Neural cell (in vitro differentiated cells): ENCODE measurements at regions not wholly inside any gene's neighbourhood (a gene's known extent, or its start where the extent isn't known, plus 50 kb on each side); places are given as distances from the start of the nearest gene placed in this dataset.

Experiments
- H2AFZ ChIP-seq: fragments of 200-600, 300-800 bp; sonication (generic), shearing (Covaris generic); 2 replicates; pipeline ENCODE4 v1.6.0; 2014; ENCODE audit warnings: low read depth, mild to moderate bottlenecking, antibody characterized with exemption, low read length, moderate library complexity
- H3F3A ChIP-seq: fragments of 200-600 bp; shearing (Covaris generic); 2 replicates; pipeline ENCODE4 v1.6.1; 2016; ENCODE audit warnings: mild to moderate bottlenecking, moderate library complexity, mixed read lengths, antibody characterized with exemption, low read length; ENCODE audit not compliant: insufficient read depth, poor library complexity, severe bottlenecking
- H3K27ac ChIP-seq: fragments of 200-600, 300-800 bp; sonication (generic), shearing (Covaris generic); 2 replicates; pipeline ENCODE4 v1.5.1; 2014; ENCODE audit warnings: mild to moderate bottlenecking, low read length, moderate library complexity
- H3K27me3 ChIP-seq: fragments of 300-800, 200-600 bp; sonication (generic), shearing (Covaris generic); 2 replicates; pipeline ENCODE4 v1.6.0; 2014; ENCODE audit warnings: mild to moderate bottlenecking, low read depth, low read length, moderate library complexity; ENCODE audit not compliant: insufficient read depth
- H3K36me3 ChIP-seq: fragments of 300-800, 200-600 bp; sonication (generic), shearing (Covaris generic); 2 replicates; pipeline ENCODE4 v1.5.1; 2014; ENCODE audit warnings: mild to moderate bottlenecking, antibody characterized with exemption, low read length, moderate library complexity; ENCODE audit not compliant: insufficient read depth
- H3K4me2 ChIP-seq: fragments of 300-800, 200-600 bp; sonication (generic), shearing (Covaris generic); 2 replicates; pipeline ENCODE4 v1.6.0; 2014; ENCODE audit warnings: mild to moderate bottlenecking, low read length
- H3K4me3 ChIP-seq: fragments of 300-800, 200-600 bp; sonication (generic), shearing (Covaris generic); 2 replicates; pipeline ENCODE4 v1.5.1; 2014; ENCODE audit warnings: mild to moderate bottlenecking, low read length, moderate library complexity
- H3K79me2 ChIP-seq: fragments of 200-600 bp; shearing (Covaris generic); replicated peaks from 2 replicates; pipeline ENCODE4 v1.6.0; 2014; ENCODE audit warnings: mild to moderate bottlenecking, low read length, moderate library complexity; ENCODE audit not compliant: insufficient read depth
- H3K9ac ChIP-seq: fragments of 300-800, 200-600 bp; sonication (generic), shearing (Covaris generic); 2 replicates; pipeline ENCODE4 v1.6.1; 2016; ENCODE audit warnings: mild to moderate bottlenecking, low read length, mixed read lengths
- H3K9me2 ChIP-seq: fragments of 200-600 bp; shearing (Covaris generic); 2 replicates; pipeline ENCODE4 v1.6.1; 2016; ENCODE audit warnings: mild to moderate bottlenecking, low read length, mixed read lengths; ENCODE audit not compliant: insufficient read depth
- H3K9me3 ChIP-seq: fragments of 200-600, 300-800 bp; sonication (generic), shearing (Covaris generic); 2 replicates; pipeline ENCODE4 v1.6.1; 2016; ENCODE audit warnings: mild to moderate bottlenecking, mixed run types, low read length, moderate library complexity, mixed read lengths
- H4K20me1 ChIP-seq: fragments of 200-600 bp; shearing (Covaris generic); 2 replicates; pipeline ENCODE4 v1.6.1; 2016; ENCODE audit warnings: mild to moderate bottlenecking, mixed run types; ENCODE audit not compliant: insufficient read depth
- EP300 ChIP-seq: fragments of 450-650 bp; conservative IDR thresholded peaks from 2 replicates; pipeline ENCODE4 v1.6.1; 2014; ENCODE audit warnings: antibody characterized with exemption, mild to moderate bottlenecking, moderate library complexity; ENCODE audit not compliant: poor library complexity, severe bottlenecking
- EZH2 ChIP-seq: fragments of 200-600, 300-800 bp; shearing (Covaris generic), sonication (generic); IDR thresholded peaks from 2 replicates; pipeline ENCODE4 v1.6.1; 2014; ENCODE audit warnings: antibody characterized with exemption, low read length, borderline replicate concordance, mild to moderate bottlenecking; ENCODE audit not compliant: insufficient read depth, poor library complexity, severe bottlenecking
- MXI1 ChIP-seq: fragments of 450-650 bp; conservative IDR thresholded peaks from 2 replicates; pipeline ENCODE4 v1.6.1; 2014; ENCODE audit warnings: antibody characterized with exemption, mild to moderate bottlenecking; ENCODE audit not compliant: poor library complexity, severe bottlenecking
- POLR2AphosphoS5 ChIP-seq: IDR thresholded peaks from 2 replicates; pipeline ENCODE4 v1.6.1; 2012
- RAD21 ChIP-seq: fragments of 450-650 bp; conservative IDR thresholded peaks from 2 replicates; pipeline ENCODE4 v1.6.1; 2014; ENCODE audit warnings: antibody characterized with exemption, mild to moderate bottlenecking, moderate library complexity
- SMC3 ChIP-seq: fragments of 450-650 bp; conservative IDR thresholded peaks from 2 replicates; pipeline ENCODE4 v1.6.1; 2014; ENCODE audit warnings: antibody characterized with exemption, mild to moderate bottlenecking, moderate library complexity; ENCODE audit not compliant: poor library complexity
- TAF1 ChIP-seq: IDR thresholded peaks from 2 replicates; pipeline ENCODE4 v1.6.1; 2012; ENCODE audit warnings: low read depth
- TF ChIP-seq, protein P1 (sequence below): IDR thresholded peaks from 2 replicates; pipeline ENCODE4 v1.6.1; 2012; ENCODE audit warnings: borderline replicate concordance
- TF ChIP-seq, protein P2 (sequence below): fragments of 450-650 bp; IDR thresholded peaks from 2 replicates; pipeline ENCODE4 v1.5.1; 2014; ENCODE audit warnings: antibody characterized with exemption, mild to moderate bottlenecking, moderate library complexity; ENCODE audit not compliant: poor library complexity, severe bottlenecking

DNA sequence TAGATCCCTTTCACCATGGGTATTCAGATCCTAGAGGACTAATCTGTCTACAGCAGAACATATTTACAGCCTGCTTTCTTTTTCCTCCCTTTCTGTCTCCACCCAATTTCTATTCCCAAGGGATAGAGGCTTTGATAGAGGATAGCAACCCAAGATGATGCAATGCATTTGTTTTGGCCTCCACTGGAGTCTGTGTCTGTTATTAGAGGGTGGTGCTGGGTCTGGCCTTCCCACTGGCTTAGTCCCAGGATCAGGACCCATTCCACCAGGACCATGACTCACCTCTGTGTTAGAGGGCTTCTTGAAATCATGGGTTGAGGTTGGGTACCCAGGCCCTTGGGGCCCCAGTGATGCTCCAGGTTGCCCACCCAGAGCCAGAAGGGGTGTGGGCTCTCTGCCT is 239.7 kb upstream of the TNP1 start:
- Histone ChIP-seq H3K9ac (no peak overlapping the region), H3K79me2 (no peaks in the 10 kb centered on the region), H4K20me1 (no peaks in the 10 kb centered on the region), H3K9me2 (no peaks in the 10 kb centered on the region), H3K27me3 (no peaks in the 10 kb centered on the region), H3K9me3 (no peaks in the 10 kb centered on the region), H2AFZ (no peak overlapping the region), H3F3A (no peaks in the 10 kb centered on the region), H3K36me3 (no peaks in the 10 kb centered on the region), H3K27ac (no peak overlapping the region), H3K4me2 (no peak overlapping the region), H3K4me3 (no peak overlapping the region)
- TF ChIP-seq, protein P1, sequence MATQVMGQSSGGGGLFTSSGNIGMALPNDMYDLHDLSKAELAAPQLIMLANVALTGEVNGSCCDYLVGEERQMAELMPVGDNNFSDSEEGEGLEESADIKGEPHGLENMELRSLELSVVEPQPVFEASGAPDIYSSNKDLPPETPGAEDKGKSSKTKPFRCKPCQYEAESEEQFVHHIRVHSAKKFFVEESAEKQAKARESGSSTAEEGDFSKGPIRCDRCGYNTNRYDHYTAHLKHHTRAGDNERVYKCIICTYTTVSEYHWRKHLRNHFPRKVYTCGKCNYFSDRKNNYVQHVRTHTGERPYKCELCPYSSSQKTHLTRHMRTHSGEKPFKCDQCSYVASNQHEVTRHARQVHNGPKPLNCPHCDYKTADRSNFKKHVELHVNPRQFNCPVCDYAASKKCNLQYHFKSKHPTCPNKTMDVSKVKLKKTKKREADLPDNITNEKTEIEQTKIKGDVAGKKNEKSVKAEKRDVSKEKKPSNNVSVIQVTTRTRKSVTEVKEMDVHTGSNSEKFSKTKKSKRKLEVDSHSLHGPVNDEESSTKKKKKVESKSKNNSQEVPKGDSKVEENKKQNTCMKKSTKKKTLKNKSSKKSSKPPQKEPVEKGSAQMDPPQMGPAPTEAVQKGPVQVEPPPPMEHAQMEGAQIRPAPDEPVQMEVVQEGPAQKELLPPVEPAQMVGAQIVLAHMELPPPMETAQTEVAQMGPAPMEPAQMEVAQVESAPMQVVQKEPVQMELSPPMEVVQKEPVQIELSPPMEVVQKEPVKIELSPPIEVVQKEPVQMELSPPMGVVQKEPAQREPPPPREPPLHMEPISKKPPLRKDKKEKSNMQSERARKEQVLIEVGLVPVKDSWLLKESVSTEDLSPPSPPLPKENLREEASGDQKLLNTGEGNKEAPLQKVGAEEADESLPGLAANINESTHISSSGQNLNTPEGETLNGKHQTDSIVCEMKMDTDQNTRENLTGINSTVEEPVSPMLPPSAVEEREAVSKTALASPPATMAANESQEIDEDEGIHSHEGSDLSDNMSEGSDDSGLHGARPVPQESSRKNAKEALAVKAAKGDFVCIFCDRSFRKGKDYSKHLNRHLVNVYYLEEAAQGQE, result no peak
- TF ChIP-seq POLR2AphosphoS5 (no peak), TAF1 (no peak), EZH2 (no peak), SMC3 (no peak), EP300 (no peak), MXI1 (no peak), RAD21 (no peak)
- TF ChIP-seq, protein P2, sequence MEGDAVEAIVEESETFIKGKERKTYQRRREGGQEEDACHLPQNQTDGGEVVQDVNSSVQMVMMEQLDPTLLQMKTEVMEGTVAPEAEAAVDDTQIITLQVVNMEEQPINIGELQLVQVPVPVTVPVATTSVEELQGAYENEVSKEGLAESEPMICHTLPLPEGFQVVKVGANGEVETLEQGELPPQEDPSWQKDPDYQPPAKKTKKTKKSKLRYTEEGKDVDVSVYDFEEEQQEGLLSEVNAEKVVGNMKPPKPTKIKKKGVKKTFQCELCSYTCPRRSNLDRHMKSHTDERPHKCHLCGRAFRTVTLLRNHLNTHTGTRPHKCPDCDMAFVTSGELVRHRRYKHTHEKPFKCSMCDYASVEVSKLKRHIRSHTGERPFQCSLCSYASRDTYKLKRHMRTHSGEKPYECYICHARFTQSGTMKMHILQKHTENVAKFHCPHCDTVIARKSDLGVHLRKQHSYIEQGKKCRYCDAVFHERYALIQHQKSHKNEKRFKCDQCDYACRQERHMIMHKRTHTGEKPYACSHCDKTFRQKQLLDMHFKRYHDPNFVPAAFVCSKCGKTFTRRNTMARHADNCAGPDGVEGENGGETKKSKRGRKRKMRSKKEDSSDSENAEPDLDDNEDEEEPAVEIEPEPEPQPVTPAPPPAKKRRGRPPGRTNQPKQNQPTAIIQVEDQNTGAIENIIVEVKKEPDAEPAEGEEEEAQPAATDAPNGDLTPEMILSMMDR, result no peak

DNA sequence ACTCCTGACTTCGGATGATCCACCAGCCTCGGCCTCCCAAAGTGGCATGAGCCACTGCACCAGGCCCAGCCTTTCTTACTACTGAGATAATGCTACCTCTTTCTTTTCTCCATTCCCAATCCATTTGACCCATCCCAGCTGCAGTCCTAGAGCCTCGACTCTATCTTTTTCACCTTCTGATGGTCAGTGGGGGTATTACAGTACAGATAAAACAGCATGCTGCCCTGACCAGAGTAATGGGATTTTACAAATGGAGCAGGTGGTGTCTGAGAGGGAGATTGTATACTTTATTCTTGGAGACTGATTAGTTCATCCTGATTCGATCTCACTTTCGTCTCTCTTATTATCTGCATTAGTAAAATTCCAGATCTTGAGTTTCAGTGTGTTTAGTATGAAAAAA is 238.6 kb upstream of the TNP1 start:
- no peak for TF ChIP-seq EP300
- TF ChIP-seq, protein P1, result no peak
- TF ChIP-seq POLR2AphosphoS5, result no peak
- TF ChIP-seq EZH2, result no peak
- no peak for TF ChIP-seq TAF1
- TF ChIP-seq MXI1, result no peak
- TF ChIP-seq, protein P2, result no peak
- Histone ChIP-seq H3K27me3 (no peaks in the 10 kb centered on the region), H3K9me3 (no peaks in the 10 kb centered on the region), H3K9ac (no peak overlapping the region), H3K4me3 (no peak overlapping the region), H3K9me2 (no peaks in the 10 kb centered on the region), H3K27ac (no peak overlapping the region), H3K79me2 (no peaks in the 10 kb centered on the region), H3F3A (no peaks in the 10 kb centered on the region), H2AFZ (no peak overlapping the region), H4K20me1 (no peaks in the 10 kb centered on the region), H3K4me2 (no peak overlapping the region), H3K36me3 (no peaks in the 10 kb centered on the region)
